ENCODE measurements at regions not wholly inside any gene's neighbourhood (a gene's known extent, or its start where the extent isn't known, plus 50 kb on each side); places are given as distances from the start of the nearest gene placed in this dataset.

DNA sequence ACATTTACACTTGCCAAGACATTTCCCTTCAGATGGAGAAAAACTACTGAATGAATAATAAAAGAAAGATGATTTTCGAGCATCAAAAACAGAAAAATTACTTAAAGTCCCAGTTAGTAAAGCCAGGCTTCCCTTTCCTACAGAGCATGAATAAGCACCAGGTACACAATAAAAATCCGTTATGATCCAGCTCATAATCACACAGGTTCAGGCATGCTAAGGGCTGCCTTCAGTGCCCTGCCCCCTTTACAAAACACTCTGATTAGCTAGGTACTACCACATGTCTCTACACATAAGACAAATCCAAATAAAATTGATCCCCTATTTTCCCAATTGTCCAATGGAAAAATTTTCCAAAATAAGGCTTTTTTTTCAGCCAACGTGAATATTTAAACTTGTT is 413.2 kb upstream of the LRATD1 start:
- TF ChIP-seq NFIC (IDR thresholded peaks at IDR 0.05): no peak
- TF ChIP-seq YY1 (IDR thresholded peaks at IDR 0.05; ENCODE audit: low read depth): no peak
- TF ChIP-seq, protein P1, sequence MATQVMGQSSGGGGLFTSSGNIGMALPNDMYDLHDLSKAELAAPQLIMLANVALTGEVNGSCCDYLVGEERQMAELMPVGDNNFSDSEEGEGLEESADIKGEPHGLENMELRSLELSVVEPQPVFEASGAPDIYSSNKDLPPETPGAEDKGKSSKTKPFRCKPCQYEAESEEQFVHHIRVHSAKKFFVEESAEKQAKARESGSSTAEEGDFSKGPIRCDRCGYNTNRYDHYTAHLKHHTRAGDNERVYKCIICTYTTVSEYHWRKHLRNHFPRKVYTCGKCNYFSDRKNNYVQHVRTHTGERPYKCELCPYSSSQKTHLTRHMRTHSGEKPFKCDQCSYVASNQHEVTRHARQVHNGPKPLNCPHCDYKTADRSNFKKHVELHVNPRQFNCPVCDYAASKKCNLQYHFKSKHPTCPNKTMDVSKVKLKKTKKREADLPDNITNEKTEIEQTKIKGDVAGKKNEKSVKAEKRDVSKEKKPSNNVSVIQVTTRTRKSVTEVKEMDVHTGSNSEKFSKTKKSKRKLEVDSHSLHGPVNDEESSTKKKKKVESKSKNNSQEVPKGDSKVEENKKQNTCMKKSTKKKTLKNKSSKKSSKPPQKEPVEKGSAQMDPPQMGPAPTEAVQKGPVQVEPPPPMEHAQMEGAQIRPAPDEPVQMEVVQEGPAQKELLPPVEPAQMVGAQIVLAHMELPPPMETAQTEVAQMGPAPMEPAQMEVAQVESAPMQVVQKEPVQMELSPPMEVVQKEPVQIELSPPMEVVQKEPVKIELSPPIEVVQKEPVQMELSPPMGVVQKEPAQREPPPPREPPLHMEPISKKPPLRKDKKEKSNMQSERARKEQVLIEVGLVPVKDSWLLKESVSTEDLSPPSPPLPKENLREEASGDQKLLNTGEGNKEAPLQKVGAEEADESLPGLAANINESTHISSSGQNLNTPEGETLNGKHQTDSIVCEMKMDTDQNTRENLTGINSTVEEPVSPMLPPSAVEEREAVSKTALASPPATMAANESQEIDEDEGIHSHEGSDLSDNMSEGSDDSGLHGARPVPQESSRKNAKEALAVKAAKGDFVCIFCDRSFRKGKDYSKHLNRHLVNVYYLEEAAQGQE (IDR thresholded peaks at IDR 0.05; ENCODE audit: low read depth): no peak
- TF ChIP-seq EP300 (IDR thresholded peaks at IDR 0.05; ENCODE audit: borderline replicate concordance): no peak
- TF ChIP-seq EGR1 (IDR thresholded peaks at IDR 0.05): no peak
- no peak for TF ChIP-seq CEBPB (IDR thresholded peaks at IDR 0.05)
- no peak for TF ChIP-seq CREB1 (IDR thresholded peaks at IDR 0.05; ENCODE audit: low read depth)
- TF ChIP-seq, protein P2, sequence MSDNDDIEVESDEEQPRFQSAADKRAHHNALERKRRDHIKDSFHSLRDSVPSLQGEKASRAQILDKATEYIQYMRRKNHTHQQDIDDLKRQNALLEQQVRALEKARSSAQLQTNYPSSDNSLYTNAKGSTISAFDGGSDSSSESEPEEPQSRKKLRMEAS (IDR thresholded peaks at IDR 0.05): no peak
- no peak for TF ChIP-seq TAF1 (IDR thresholded peaks at IDR 0.05; ENCODE audit: low read depth)
- TF ChIP-seq, protein P3, sequence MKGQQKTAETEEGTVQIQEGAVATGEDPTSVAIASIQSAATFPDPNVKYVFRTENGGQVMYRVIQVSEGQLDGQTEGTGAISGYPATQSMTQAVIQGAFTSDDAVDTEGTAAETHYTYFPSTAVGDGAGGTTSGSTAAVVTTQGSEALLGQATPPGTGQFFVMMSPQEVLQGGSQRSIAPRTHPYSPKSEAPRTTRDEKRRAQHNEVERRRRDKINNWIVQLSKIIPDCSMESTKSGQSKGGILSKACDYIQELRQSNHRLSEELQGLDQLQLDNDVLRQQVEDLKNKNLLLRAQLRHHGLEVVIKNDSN (IDR thresholded peaks at IDR 0.05): no peak
- no peak for TF ChIP-seq RAD21 (IDR thresholded peaks at IDR 0.05; ENCODE audit: low read depth)
- no peak for TF ChIP-seq TEAD4 (IDR thresholded peaks at IDR 0.05)
- no peak for TF ChIP-seq ZBTB7A (IDR thresholded peaks at IDR 0.05; ENCODE audit: low read depth)
- TF ChIP-seq TCF12 (IDR thresholded peaks at IDR 0.05; ENCODE audit: low read depth): no peak
- TF ChIP-seq FOXM1 (IDR thresholded peaks at IDR 0.05; ENCODE audit: borderline replicate concordance, low read depth): no peak

DNA sequence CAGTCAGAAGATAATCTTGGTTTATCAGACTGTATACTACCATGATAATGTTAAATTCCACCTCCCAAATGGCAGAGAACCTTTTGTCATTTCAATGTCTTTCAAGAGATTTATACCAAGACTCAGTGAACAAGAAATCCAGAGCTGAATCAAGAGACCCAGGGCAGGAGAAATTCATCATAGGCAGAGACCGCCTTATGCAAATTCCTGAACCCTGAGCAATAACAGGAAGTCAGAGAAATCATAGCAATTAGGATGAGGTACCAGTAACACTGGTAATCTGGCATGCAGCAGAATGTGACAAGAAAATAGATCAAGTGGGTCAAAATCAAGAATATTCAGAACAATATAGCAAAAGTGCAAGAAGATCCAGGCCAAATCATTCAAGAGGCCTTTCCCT is 412.4 kb upstream of the LRATD1 start:
- TF ChIP-seq EGR1 (IDR thresholded peaks at IDR 0.05) (no peak), ZBTB7A (IDR thresholded peaks at IDR 0.05; ENCODE audit: low read depth) (no peak), TEAD4 (IDR thresholded peaks at IDR 0.05) (no peak), RAD21 (IDR thresholded peaks at IDR 0.05; ENCODE audit: low read depth) (no peak), FOXM1 (IDR thresholded peaks at IDR 0.05; ENCODE audit: borderline replicate concordance, low read depth) (no peak), TAF1 (IDR thresholded peaks at IDR 0.05; ENCODE audit: low read depth) (no peak), NFIC (IDR thresholded peaks at IDR 0.05) (no peak), TCF12 (IDR thresholded peaks at IDR 0.05; ENCODE audit: low read depth) (no peak), YY1 (IDR thresholded peaks at IDR 0.05; ENCODE audit: low read depth) (no peak)
- TF ChIP-seq, protein P1 (IDR thresholded peaks at IDR 0.05; ENCODE audit: low read depth): no peak
- TF ChIP-seq, protein P2 (IDR thresholded peaks at IDR 0.05): no peak

DNA sequence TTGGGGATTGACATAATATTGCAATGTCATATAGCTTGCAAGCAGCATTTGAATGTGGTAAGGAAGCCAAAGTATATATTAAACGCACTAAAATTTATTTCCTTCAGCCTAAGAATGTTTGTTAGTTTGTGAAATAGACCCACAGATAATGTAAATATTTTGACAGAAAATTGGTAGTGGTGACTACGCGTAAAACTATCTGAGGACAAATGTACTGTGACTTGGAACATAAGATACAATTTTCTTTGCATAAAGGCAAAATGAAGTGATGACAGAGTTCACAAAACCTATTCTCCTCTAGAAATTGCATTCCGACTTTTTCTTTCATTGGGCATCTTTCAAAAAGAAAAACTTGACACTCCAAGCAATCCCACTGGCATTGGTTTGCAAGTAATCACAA is 411.1 kb upstream of the LRATD1 start:
- TF ChIP-seq CREB1 (IDR thresholded peaks at IDR 0.05; ENCODE audit: low read depth) (no peak), YY1 (IDR thresholded peaks at IDR 0.05; ENCODE audit: low read depth) (no peak), TEAD4 (IDR thresholded peaks at IDR 0.05) (no peak), NFIC (IDR thresholded peaks at IDR 0.05) (no peak), RAD21 (IDR thresholded peaks at IDR 0.05; ENCODE audit: low read depth) (no peak), TCF12 (IDR thresholded peaks at IDR 0.05; ENCODE audit: low read depth) (no peak), CEBPB (IDR thresholded peaks at IDR 0.05) (no peak), EP300 (IDR thresholded peaks at IDR 0.05; ENCODE audit: borderline replicate concordance) (no peak), EGR1 (IDR thresholded peaks at IDR 0.05) (no peak), TAF1 (IDR thresholded peaks at IDR 0.05; ENCODE audit: low read depth) (no peak), FOXM1 (IDR thresholded peaks at IDR 0.05; ENCODE audit: borderline replicate concordance, low read depth) (no peak), ZBTB7A (IDR thresholded peaks at IDR 0.05; ENCODE audit: low read depth) (no peak)
- TF ChIP-seq, protein P2 (IDR thresholded peaks at IDR 0.05): no peak
- TF ChIP-seq, protein P3 (IDR thresholded peaks at IDR 0.05): no peak
- TF ChIP-seq, protein P1 (IDR thresholded peaks at IDR 0.05; ENCODE audit: low read depth): no peak

GRCh38 chr2:14223576-14223975 is 408.9 kb upstream of the LRATD1 start:
- TF ChIP-seq, protein P3 (IDR thresholded peaks at IDR 0.05): no peak
- no peak for TF ChIP-seq YY1 (IDR thresholded peaks at IDR 0.05; ENCODE audit: low read depth)
- no peak for TF ChIP-seq ZBTB7A (IDR thresholded peaks at IDR 0.05; ENCODE audit: low read depth)
- no peak for TF ChIP-seq TAF1 (IDR thresholded peaks at IDR 0.05; ENCODE audit: low read depth)
- TF ChIP-seq, protein P1 (IDR thresholded peaks at IDR 0.05; ENCODE audit: low read depth): no peak
- TF ChIP-seq CEBPB (IDR thresholded peaks at IDR 0.05): no peak
- no peak for TF ChIP-seq NFIC (IDR thresholded peaks at IDR 0.05)
- no peak for TF ChIP-seq EGR1 (IDR thresholded peaks at IDR 0.05)
- TF ChIP-seq EP300 (IDR thresholded peaks at IDR 0.05; ENCODE audit: borderline replicate concordance): no peak
- TF ChIP-seq TEAD4 (IDR thresholded peaks at IDR 0.05): no peak
- TF ChIP-seq TCF12 (IDR thresholded peaks at IDR 0.05; ENCODE audit: low read depth): no peak
- no peak for TF ChIP-seq RAD21 (IDR thresholded peaks at IDR 0.05; ENCODE audit: low read depth)
- no peak for TF ChIP-seq CREB1 (IDR thresholded peaks at IDR 0.05; ENCODE audit: low read depth)
- TF ChIP-seq, protein P2 (IDR thresholded peaks at IDR 0.05): no peak
- TF ChIP-seq FOXM1 (IDR thresholded peaks at IDR 0.05; ENCODE audit: borderline replicate concordance, low read depth): no peak

Measured in Ishikawa (cell line).